ENCODE measurements at regions not wholly inside any gene's neighbourhood (a gene's known extent, or its start where the extent isn't known, plus 50 kb on each side); places are given as distances from the start of the nearest gene placed in this dataset.

DNA sequence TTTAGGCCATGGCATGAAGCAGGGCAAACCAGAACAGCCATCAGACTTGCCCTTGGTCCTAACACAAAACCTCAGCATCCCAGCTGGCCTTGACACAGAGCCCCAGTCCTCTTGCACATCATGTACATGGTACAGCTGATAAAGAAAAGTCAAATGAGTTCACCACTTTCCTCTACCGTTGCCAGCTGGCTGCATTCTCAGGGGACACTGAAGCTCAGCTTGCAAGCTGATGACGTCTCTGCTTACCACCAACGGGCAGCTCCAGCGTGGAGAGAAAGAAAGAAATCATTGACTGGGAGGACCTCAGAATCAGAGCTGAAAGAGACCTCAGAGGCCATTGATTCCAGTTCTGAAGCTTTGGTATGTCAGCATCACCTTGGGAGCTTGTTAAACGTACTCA lies 80.7 kb upstream of the CES5A start:
- Histone ChIP-seq H3K27me3 (ENCODE audit: low read length) (peaks cover 6% of the 10 kb centered on the region; the same call in 1 of the 2 replicates), H3K4me3 (ENCODE audit: low read length) (no peak overlapping the region), H3K79me2 (ENCODE audit: low read length) (no peaks in the 10 kb centered on the region), H3F3A (ENCODE audit: low read length, unreplicated experiment) (no peaks in the 10 kb centered on the region), H3K9ac (ENCODE audit: low read length) (no peak overlapping the region), H3K36me3 (ENCODE audit: low read depth, low read length) (no peaks in the 10 kb centered on the region), H2AFZ (ENCODE audit: low read length) (no peak overlapping the region), H3K27ac (ENCODE audit: low read length) (no peak overlapping the region), H3K9me2 (replicated peaks; ENCODE audit: low read length) (no peaks in the 10 kb centered on the region), H3K4me2 (ENCODE audit: low read length) (no peak overlapping the region), H3K9me3 (ENCODE audit: low read length) (no peaks in the 10 kb centered on the region), H4K20me1 (ENCODE audit: low read length) (no peaks in the 10 kb centered on the region), H3K4me1 (ENCODE audit: insufficient read depth, low read length) (no peaks in the 10 kb centered on the region)
- ChIA-PET CTCF (no interaction called here), POLR2A (ENCODE audit: unreplicated experiment) (no interaction called here)
- TF ChIP-seq EZH2 (IDR thresholded peaks at IDR 0.05; ENCODE audit: low read length, unreplicated experiment) (no peak), EZH2phosphoT487 (IDR thresholded peaks at IDR 0.05; ENCODE audit: borderline replicate concordance, low read length) (no peak)
- TF ChIP-seq, protein P1, sequence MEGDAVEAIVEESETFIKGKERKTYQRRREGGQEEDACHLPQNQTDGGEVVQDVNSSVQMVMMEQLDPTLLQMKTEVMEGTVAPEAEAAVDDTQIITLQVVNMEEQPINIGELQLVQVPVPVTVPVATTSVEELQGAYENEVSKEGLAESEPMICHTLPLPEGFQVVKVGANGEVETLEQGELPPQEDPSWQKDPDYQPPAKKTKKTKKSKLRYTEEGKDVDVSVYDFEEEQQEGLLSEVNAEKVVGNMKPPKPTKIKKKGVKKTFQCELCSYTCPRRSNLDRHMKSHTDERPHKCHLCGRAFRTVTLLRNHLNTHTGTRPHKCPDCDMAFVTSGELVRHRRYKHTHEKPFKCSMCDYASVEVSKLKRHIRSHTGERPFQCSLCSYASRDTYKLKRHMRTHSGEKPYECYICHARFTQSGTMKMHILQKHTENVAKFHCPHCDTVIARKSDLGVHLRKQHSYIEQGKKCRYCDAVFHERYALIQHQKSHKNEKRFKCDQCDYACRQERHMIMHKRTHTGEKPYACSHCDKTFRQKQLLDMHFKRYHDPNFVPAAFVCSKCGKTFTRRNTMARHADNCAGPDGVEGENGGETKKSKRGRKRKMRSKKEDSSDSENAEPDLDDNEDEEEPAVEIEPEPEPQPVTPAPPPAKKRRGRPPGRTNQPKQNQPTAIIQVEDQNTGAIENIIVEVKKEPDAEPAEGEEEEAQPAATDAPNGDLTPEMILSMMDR (conservative IDR thresholded peaks at IDR 0.05; ENCODE audit: low read depth, low read length): no peak
- intact Hi-C loops (cut with micrococcal nuclease): no loop called here
- BruUV-seq (replicated peaks): no TSS peak
- DNase-seq (no peak), ATAC-seq (no peak)

DNA sequence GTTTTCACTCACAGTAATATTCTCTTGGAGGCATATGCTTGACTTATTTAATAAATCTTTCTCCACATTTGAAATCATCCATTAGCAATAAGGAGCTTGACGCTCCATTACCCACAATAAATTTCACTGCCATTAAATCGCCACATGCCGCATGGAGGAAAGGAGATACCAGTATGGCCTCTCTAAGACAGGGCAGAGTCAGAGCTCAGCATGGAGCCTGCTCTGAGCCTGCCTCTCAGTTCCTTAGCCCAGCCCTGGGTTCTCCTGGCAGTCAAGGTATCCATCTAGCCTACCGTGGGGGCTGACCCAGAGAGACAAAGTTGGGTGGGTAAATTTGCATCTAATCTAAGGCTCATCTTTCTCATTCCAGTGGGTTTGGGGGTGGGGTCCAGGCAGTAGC lies 80.3 kb upstream of the CES5A start:
- no peak for TF ChIP-seq EZH2 (IDR thresholded peaks at IDR 0.05; ENCODE audit: low read length, unreplicated experiment)
- TF ChIP-seq EZH2phosphoT487 (IDR thresholded peaks at IDR 0.05; ENCODE audit: borderline replicate concordance, low read length): no peak
- TF ChIP-seq, protein P1 (conservative IDR thresholded peaks at IDR 0.05; ENCODE audit: low read depth, low read length): no peak
- Histone ChIP-seq H3K27ac (ENCODE audit: low read length) (no peak overlapping the region), H3K9me3 (ENCODE audit: low read length) (no peaks in the 10 kb centered on the region), H3K27me3 (ENCODE audit: low read length) (peaks cover 6% of the 10 kb centered on the region; the same call in 1 of the 2 replicates), H3K4me3 (ENCODE audit: low read length) (no peak overlapping the region), H3K4me2 (ENCODE audit: low read length) (no peak overlapping the region), H3K36me3 (ENCODE audit: low read depth, low read length) (no peaks in the 10 kb centered on the region), H2AFZ (ENCODE audit: low read length) (no peak overlapping the region), H3K9me2 (replicated peaks; ENCODE audit: low read length) (no peaks in the 10 kb centered on the region), H3K79me2 (ENCODE audit: low read length) (no peaks in the 10 kb centered on the region), H3K4me1 (ENCODE audit: insufficient read depth, low read length) (no peaks in the 10 kb centered on the region), H4K20me1 (ENCODE audit: low read length) (no peaks in the 10 kb centered on the region), H3K9ac (ENCODE audit: low read length) (no peak overlapping the region), H3F3A (ENCODE audit: low read length, unreplicated experiment) (no peaks in the 10 kb centered on the region)
- POLR2A ChIA-PET (ENCODE audit: unreplicated experiment): no interaction called here
- intact Hi-C loops (cut with micrococcal nuclease): no loop called here
- CTCF ChIA-PET: no interaction called here
- DNase-seq (no peak), ATAC-seq (no peak)
- BruUV-seq (replicated peaks): no TSS peak

DNA sequence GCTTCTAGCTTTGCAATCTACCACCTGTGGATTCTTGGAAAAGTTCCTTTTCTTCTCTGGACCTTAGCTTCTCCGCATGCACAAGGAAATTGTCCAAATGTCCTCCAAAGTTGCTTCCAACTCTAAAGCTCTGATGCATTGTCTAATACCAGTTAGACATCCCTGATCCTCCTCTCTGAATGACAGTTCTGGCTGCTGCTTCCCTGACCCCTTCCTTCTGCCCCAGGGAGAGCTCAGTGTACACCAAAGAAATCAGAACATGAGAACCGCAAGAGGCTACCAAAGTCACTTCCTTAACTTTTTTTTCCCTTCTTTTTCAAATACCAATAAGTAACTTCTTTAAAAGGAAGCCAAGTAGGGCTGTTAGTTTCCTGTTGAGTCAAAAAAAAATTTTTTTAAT lies 79.7 kb upstream of the CES5A start:
- Histone ChIP-seq H4K20me1 (ENCODE audit: low read length) (no peaks in the 10 kb centered on the region), H3K4me2 (ENCODE audit: low read length) (no peak overlapping the region), H3K4me1 (ENCODE audit: insufficient read depth, low read length) (no peaks in the 10 kb centered on the region), H3K27ac (ENCODE audit: low read length) (no peak overlapping the region), H3K9me2 (replicated peaks; ENCODE audit: low read length) (no peaks in the 10 kb centered on the region), H3K9me3 (ENCODE audit: low read length) (no peaks in the 10 kb centered on the region), H3K36me3 (ENCODE audit: low read depth, low read length) (no peaks in the 10 kb centered on the region), H3K9ac (ENCODE audit: low read length) (no peak overlapping the region), H2AFZ (ENCODE audit: low read length) (no peak overlapping the region), H3K4me3 (ENCODE audit: low read length) (no peak overlapping the region), H3F3A (ENCODE audit: low read length, unreplicated experiment) (no peaks in the 10 kb centered on the region), H3K27me3 (ENCODE audit: low read length) (peaks cover 6% of the 10 kb centered on the region; the same call in 1 of the 2 replicates), H3K79me2 (ENCODE audit: low read length) (no peaks in the 10 kb centered on the region)
- CTCF ChIA-PET: no interaction called here
- DNase-seq: no peak
- BruUV-seq (replicated peaks): no TSS peak
- TF ChIP-seq, protein P1 (conservative IDR thresholded peaks at IDR 0.05; ENCODE audit: low read depth, low read length): no peak
- TF ChIP-seq EZH2phosphoT487 (IDR thresholded peaks at IDR 0.05; ENCODE audit: borderline replicate concordance, low read length) (no peak), EZH2 (IDR thresholded peaks at IDR 0.05; ENCODE audit: low read length, unreplicated experiment) (no peak)
- POLR2A ChIA-PET (ENCODE audit: unreplicated experiment): no interaction called here
- intact Hi-C loops (cut with micrococcal nuclease): no loop called here
- no peak for ATAC-seq

Data from PC-3 (cell line).